ENCODE measurements at regions not wholly inside any gene's neighbourhood (a gene's known extent, or its start where the extent isn't known, plus 50 kb on each side); places are given as distances from the start of the nearest gene placed in this dataset.

GRCh38 chr15:70306081-70306480, 208.4 kb upstream of the TLE3 start (continued):
- TF ChIP-seq NFXL1 (IDR thresholded peaks at IDR 0.05; ENCODE audit: borderline replicate concordance): no peak
- no peak for TF ChIP-seq ZBTB4 (CRISPR knock-in tag; IDR thresholded peaks at IDR 0.05)
- TF ChIP-seq STAT1 (conservative IDR thresholded peaks at IDR 0.05): no peak
- no peak for TF ChIP-seq BRCA1 (IDR thresholded peaks at IDR 0.05; ENCODE audit: low read depth, low read length)
- no peak for TF ChIP-seq ELK1 (IDR thresholded peaks at IDR 0.05; ENCODE audit: low read depth, low read length)
- TF ChIP-seq FOS (IDR thresholded peaks at IDR 0.05; ENCODE audit: borderline replicate concordance, extremely low read depth, insufficient read length): no peak

- RAD21 ChIA-PET (ENCODE audit: unreplicated experiment): no interaction called here
- Histone ChIP-seq H3K27ac (ENCODE audit: control insufficient read depth, insufficient read depth) (no peak overlapping the region), H3K4me2 (ENCODE audit: control insufficient read depth, insufficient read depth) (no peak overlapping the region), H2AFZ (ENCODE audit: control insufficient read depth, low read depth, low read length) (no peak overlapping the region), H3K36me3 (ENCODE audit: control insufficient read depth in 2 of 2, insufficient read depth in 2 of 2, low read length in 1 of 2) (no peaks in the 10 kb centered on the region), H3K9me3 (replicated peaks; ENCODE audit: control insufficient read depth, insufficient read depth, low read length) (no peaks in the 10 kb centered on the region; the same call in 2 of the 3 replicates), H3K27me3 (replicated peaks in 1 of 2; ENCODE audit: control insufficient read depth in 2 of 2, insufficient read depth in 2 of 2, low read length in 1 of 2) (no peaks in the 10 kb centered on the region; a peak in 2 of 4 replicates), H3K9ac (ENCODE audit: control insufficient read depth, insufficient read depth, low read length) (no peak overlapping the region), H3K4me3 (no peak overlapping the region), H3K79me2 (ENCODE audit: control insufficient read depth, insufficient read depth, low read length) (no peaks in the 10 kb centered on the region), H3K4me1 (ENCODE audit: control insufficient read depth, insufficient read depth, low read length) (peaks cover 25% of the 10 kb centered on the region), H4K20me1 (ENCODE audit: control insufficient read depth, insufficient read depth) (peaks cover 5% of the 10 kb centered on the region; the same call in 1 of the 2 replicates)
- CTCF ChIA-PET: no interaction called here
- SMC1A ChIA-PET (ENCODE audit: uncharacterized antibody, unreplicated experiment): no interaction called here
- intact Hi-C loops (cut with micrococcal nuclease; ENCODE audit: unreplicated experiment) (no loop called here), in situ Hi-C loops (cut with MboI) (no loop called here)
- TF ChIP-seq YY1 (IDR thresholded peaks at IDR 0.05; ENCODE audit: low read depth, low read length) (no peak), SIX5 (IDR thresholded peaks at IDR 0.05; ENCODE audit: low read depth, low read length, severe bottlenecking) (no peak), MYC (IDR thresholded peaks at IDR 0.05; ENCODE audit: insufficient read depth, insufficient read length, insufficient replicate concordance, low read length, severe bottlenecking) (no peak), HDAC2 (IDR thresholded peaks at IDR 0.05) (no peak), RUNX3 (IDR thresholded peaks at IDR 0.05; ENCODE audit: low read length) (no peak), ASH2L (IDR thresholded peaks at IDR 0.05; ENCODE audit: borderline replicate concordance, low read depth) (no peak), RFX5 (IDR thresholded peaks at IDR 0.05; ENCODE audit: low read depth, low read length) (no peak)
- ATAC-seq (no peak), DNase-seq (ENCODE audit: low read depth, low spot score) (no peak), FAIRE-seq (no peak)
- POLR2A ChIA-PET: no interaction called here
- BruUV-seq (replicated peaks): no TSS peak
- 71% methylated on average over 4 of the region's 4 CpGs for WGBS (ENCODE audit: insufficient coverage, insufficient replicate concordance, low lambda C conversion rate, missing lambda C conversion rate)
Observed at GRCh38 chr15:70303981-70304380, 206.3 kb upstream of the TLE3 start.
